Prostate gland (tissue), 2 donors: ENCODE measurements at regions not wholly inside any gene's neighbourhood (a gene's known extent, or its start where the extent isn't known, plus 50 kb on each side); places are given as distances from the start of the nearest gene placed in this dataset.

Experiments used
- DNase-seq: peaks from one replicate; pipeline ENCODE4 v3.0.0-alpha.2; 2019; ENCODE audit warnings: low spot score
- H3K27ac ChIP-seq, 2 donors: fragments of 200-600 bp; sonication (generic); 2 replicates each; pipeline ENCODE4 v1.5.1; 2017 to 2019
- H3K27me3 ChIP-seq: fragments of 200-600 bp; sonication (generic); replicated peaks from 2 replicates; pipeline ENCODE4 v1.5.1; 2019; ENCODE audit not compliant: insufficient read depth
- H3K36me3 ChIP-seq, 2 donors: fragments of 200-600 bp; sonication (generic); 1 replicate in 1 of 2; 2 replicates in 1 of 2; pipeline versions ENCODE4 v1.5.1 to v1.8.1; 2017 to 2019
- H3K4me1 ChIP-seq: fragments of 200-600 bp; sonication (generic); replicated peaks from 2 replicates; pipeline ENCODE4 v1.5.1; 2019
- H3K4me3 ChIP-seq, 2 donors: fragments of 200-600 bp; sonication (generic); 2 replicates each; pipeline ENCODE4 v1.5.1; 2017 to 2019
- H3K9me3 ChIP-seq: fragments of 200-600 bp; sonication (generic); 2 replicates; pipeline ENCODE4 v1.5.1; 2017
- CTCF ChIP-seq, 4 experiments: fragments of 200-600 bp in 2 of 4; fragments of 450-650 bp in 2 of 4; sonication (generic) in 2 of 4; IDR thresholded peaks; 1 replicate in 3 of 4; 2 replicates in 1 of 4; pipeline ENCODE4 v1.5.1; 2016 to 2019; ENCODE audit warnings: antibody characterized with exemption in 4 of 4, mild to moderate bottlenecking in 2 of 4, moderate library complexity in 2 of 4
- POLR2A ChIP-seq: fragments of 450-650 bp; IDR thresholded peaks from one replicate; pipeline ENCODE4 v1.6.1; 2016; ENCODE audit warnings: antibody characterized with exemption, mild to moderate bottlenecking
- POLR2AphosphoS5 ChIP-seq: sonication (generic); formaldehyde crosslinking; IDR thresholded peaks from one replicate; pipeline ENCODE4 v1.6.1; 2017; ENCODE audit warnings: antibody characterized with exemption
- WGBS: methylation state at CpG from one replicate; pipeline ENCODE4 v1.1.5; 2018; 5-methylcytosine and 5-hydroxymethylcytosine counted together
- intact Hi-C: fragments of 100-400 bp; cut with DNase I; formaldehyde crosslinking; loops from one replicate; pipeline ENCODE4 v1.14.2; 2022

GRCh38 chr1:188043536-188044245, 1214.9 kb downstream of the PLA2G4A start:
- Histone ChIP-seq H3K27ac (no peak overlapping the region), H3K4me3 (no peak overlapping the region), H3K9me3 (no peaks in the 10 kb centered on the region), H3K27me3 (no peaks in the 10 kb centered on the region), H3K4me1 (no peaks in the 10 kb centered on the region), H3K36me3 (no peaks in the 10 kb centered on the region)
- no peak for DNase-seq
- WGBS = 87% methylated on average over 4 of the region's 4 CpGs
- intact Hi-C loops = no loop called here
- no peak for TF ChIP-seq POLR2AphosphoS5
- TF ChIP-seq POLR2A = no peak
- TF ChIP-seq CTCF (IDR thresholded peaks at IDR 0.05) = no peak

- TF ChIP-seq POLR2AphosphoS5 (no peak), CTCF (IDR thresholded peaks at IDR 0.05) (no peak), POLR2A (no peak)
- no peak for DNase-seq
- intact Hi-C loops = no loop called here
- H3K36me3 ChIP-seq = no peaks in the 10 kb centered on the region
- H3K27me3 ChIP-seq = no peaks in the 10 kb centered on the region
- H3K4me1 ChIP-seq = no peaks in the 10 kb centered on the region
- H3K9me3 ChIP-seq = no peaks in the 10 kb centered on the region
- H3K27ac ChIP-seq = no peak overlapping the region
- H3K4me3 ChIP-seq = no peak overlapping the region
These were observed 1221.5 kb downstream of the PLA2G4A start for GRCh38 chr1:188050250-188050649.

- no peaks in the 10 kb centered on the region for H3K36me3 ChIP-seq
- H3K9me3 ChIP-seq = no peaks in the 10 kb centered on the region
- no peak for DNase-seq
- intact Hi-C loops = no loop called here
- H3K4me3 ChIP-seq = no peak overlapping the region
- TF ChIP-seq POLR2A = no peak
- TF ChIP-seq CTCF (IDR thresholded peaks at IDR 0.05) = no peak
- no peak for TF ChIP-seq POLR2AphosphoS5
- no peaks in the 10 kb centered on the region for H3K27me3 ChIP-seq
- H3K27ac ChIP-seq = no peak overlapping the region
- no peaks in the 10 kb centered on the region for H3K4me1 ChIP-seq
- 62% methylated on average over 7 of the region's 7 CpGs for WGBS
These were observed 1227.3 kb downstream of the PLA2G4A start for GRCh38 chr1:188056011-188056410.

- no peak for DNase-seq
- Histone ChIP-seq H3K27me3 (no peaks in the 10 kb centered on the region), H3K4me3 (no peak overlapping the region), H3K27ac (no peak overlapping the region), H3K4me1 (no peaks in the 10 kb centered on the region), H3K9me3 (no peaks in the 10 kb centered on the region), H3K36me3 (no peaks in the 10 kb centered on the region)
- TF ChIP-seq CTCF (IDR thresholded peaks at IDR 0.05) = no peak
- no peak for TF ChIP-seq POLR2AphosphoS5
- no peak for TF ChIP-seq POLR2A
- WGBS = 86% methylated on average over 1 of the region's 1 CpG
- intact Hi-C loops = no loop called here
These were observed 1230.1 kb downstream of the PLA2G4A start for GRCh38 chr1:188058801-188059200.

- Histone ChIP-seq H3K4me1 (no peaks in the 10 kb centered on the region), H3K27me3 (no peaks in the 10 kb centered on the region), H3K36me3 (no peaks in the 10 kb centered on the region), H3K4me3 (no peak overlapping the region), H3K9me3 (no peaks in the 10 kb centered on the region), H3K27ac (no peak overlapping the region)
- DNase-seq = no peak
- intact Hi-C loops = no loop called here
- no peak for TF ChIP-seq CTCF (IDR thresholded peaks at IDR 0.05)
- no peak for TF ChIP-seq POLR2AphosphoS5
- no peak for TF ChIP-seq POLR2A
These were observed 1233.1 kb downstream of the PLA2G4A start for GRCh38 chr1:188061881-188062280.
